GM23338 (cell line): ENCODE measurements at regions not wholly inside any gene's neighbourhood (a gene's known extent, or its start where the extent isn't known, plus 50 kb on each side); places are given as distances from the start of the nearest gene placed in this dataset.

ENCODE experiments used
- ATAC-seq: fragments of 200-7000 bp; cut with Tn5 transposase; 3 replicates; pipeline ENCODE4 v1.9.1; 2020
- DNase-seq: peaks from one replicate; pipeline ENCODE4 v3.0.0-alpha.2; 2015; ENCODE audit warnings: low spot score
- H2AFZ ChIP-seq: fragments of 200-600 bp; sonication (generic); 2 replicates; pipeline ENCODE4 v1.8.0; 2016; ENCODE audit warnings: antibody characterized with exemption, mild to moderate bottlenecking, moderate library complexity
- H3F3A ChIP-seq: fragments of 200-600 bp; sonication (generic); replicated peaks from 2 replicates; pipeline ENCODE4 v1.8.0; 2017; ENCODE audit warnings: antibody characterized with exemption, mixed run types, low read depth
- H3K27ac ChIP-seq: fragments of 200-600 bp; sonication (generic); 2 replicates; pipeline ENCODE4 v1.6.1; 2016; ENCODE audit warnings: low read depth
- H3K27me3 ChIP-seq: fragments of 200-600 bp; sonication (generic); 2 replicates; pipeline ENCODE4 v1.8.0; 2016; ENCODE audit warnings: mild to moderate bottlenecking, mixed run types, moderate library complexity; ENCODE audit not compliant: insufficient read depth
- H3K36me3 ChIP-seq: fragments of 200-600 bp; sonication (generic); 2 replicates; pipeline ENCODE4 v1.8.0; 2016; ENCODE audit warnings: mild to moderate bottlenecking; ENCODE audit not compliant: insufficient read depth
- H3K4me1 ChIP-seq: fragments of 200-600 bp; sonication (generic); 2 replicates; pipeline ENCODE4 v1.8.0; 2016; ENCODE audit warnings: mild to moderate bottlenecking, moderate library complexity; ENCODE audit not compliant: insufficient read depth
- H3K4me2 ChIP-seq: fragments of 200-600 bp; sonication (generic); 2 replicates; pipeline ENCODE4 v1.7.1; 2017; ENCODE audit warnings: mixed run types
- H3K4me3 ChIP-seq: fragments of 200-600 bp; sonication (generic); 2 replicates; pipeline ENCODE4 v1.6.1; 2016; ENCODE audit warnings: mixed run types
- H3K79me2 ChIP-seq: fragments of 200-600 bp; sonication (generic); replicated peaks from 2 replicates; pipeline ENCODE4 v1.8.0; 2017; ENCODE audit warnings: mild to moderate bottlenecking; ENCODE audit not compliant: insufficient read depth
- H3K9me2 ChIP-seq: fragments of 200-600 bp; sonication (generic); 2 replicates; pipeline ENCODE4 v1.8.0; 2017; ENCODE audit not compliant: insufficient read depth
- H4K20me1 ChIP-seq: fragments of 200-600 bp; sonication (generic); replicated peaks from 2 replicates; pipeline ENCODE4 v1.8.0; 2017; ENCODE audit warnings: mild to moderate bottlenecking; ENCODE audit not compliant: insufficient read depth
- H3K27ac Mint-ChIP-seq: 2 replicates; pipeline ENCODE4 v1.8.0; 2020; ENCODE audit warnings: inconsistent platforms, mild to moderate bottlenecking, moderate library complexity, mixed read lengths
- H3K27me3 Mint-ChIP-seq: 3 replicates; pipeline ENCODE4 v1.8.0; 2022; ENCODE audit warnings: low read depth, mild to moderate bottlenecking, moderate library complexity, mixed read lengths, inconsistent platforms; ENCODE audit not compliant: insufficient read depth, poor library complexity
- H3K36me3 Mint-ChIP-seq: 3 replicates; pipeline ENCODE4 v1.8.0; 2021; ENCODE audit warnings: low read depth, mild to moderate bottlenecking, inconsistent platforms, moderate library complexity, mixed read lengths
- H3K4me1 Mint-ChIP-seq: 3 replicates; pipeline ENCODE4 v1.8.0; 2020; ENCODE audit warnings: mild to moderate bottlenecking, inconsistent platforms, mixed read lengths
- H3K4me3 Mint-ChIP-seq: 3 replicates; pipeline ENCODE4 v1.8.0; 2021; ENCODE audit warnings: moderate library complexity, mild to moderate bottlenecking, inconsistent platforms, mixed read lengths
- H3K9me3 Mint-ChIP-seq: 3 replicates; pipeline ENCODE4 v1.8.0; 2020; ENCODE audit warnings: moderate library complexity, mild to moderate bottlenecking, inconsistent platforms, mixed read lengths
- CREB1 ChIP-seq: fragments of 250-450 bp; sonication (Bioruptor Pico); IDR thresholded peaks from 2 replicates; pipeline ENCODE4 v1.5.0; 2020; ENCODE audit warnings: low read depth, mild to moderate bottlenecking, moderate library complexity
- CTCF ChIP-seq, 2 experiments: fragments of 200-600 bp in 1 of 2; sonication (generic) in 1 of 2; conservative IDR thresholded peaks; 2 replicates each; pipeline versions ENCODE4 v1.5.1 to v1.6.1; 2016 to 2017; ENCODE audit warnings: antibody characterized with exemption in 2 of 2, low read depth in 2 of 2, mild to moderate bottlenecking in 2 of 2, moderate library complexity in 1 of 2
- ETS1 ChIP-seq: IDR thresholded peaks from 2 replicates; pipeline ENCODE4 v1.6.1; 2016; ENCODE audit warnings: antibody characterized with exemption
- EZH2 ChIP-seq: fragments of 200-600 bp; sonication (generic); IDR thresholded peaks from one replicate; pipeline ENCODE4 v1.8.0; 2017; ENCODE audit warnings: antibody characterized with exemption, mild to moderate bottlenecking, low read depth; ENCODE audit not compliant: unreplicated experiment
- JUNB ChIP-seq: IDR thresholded peaks from one replicate; pipeline ENCODE4 v1.6.1; 2016; ENCODE audit warnings: antibody characterized with exemption; ENCODE audit not compliant: unreplicated experiment
- NANOG ChIP-seq: IDR thresholded peaks from 2 replicates; pipeline ENCODE4 v1.6.1; 2016; ENCODE audit warnings: antibody characterized with exemption, borderline replicate concordance
- POLR2AphosphoS5 ChIP-seq: IDR thresholded peaks from 2 replicates; pipeline ENCODE4 v1.6.1; 2016; ENCODE audit warnings: antibody characterized with exemption, low read depth
- ZNF331 ChIP-seq: fragments of 250-450 bp; sonication (Bioruptor Pico); IDR thresholded peaks from 2 replicates; pipeline ENCODE4 v1.5.0; 2020; ENCODE audit warnings: low read depth, mild to moderate bottlenecking, moderate library complexity
- TF ChIP-seq, protein P1 (sequence below): IDR thresholded peaks from one replicate; pipeline ENCODE4 v1.6.1; 2018; ENCODE audit warnings: antibody characterized with exemption; ENCODE audit not compliant: unreplicated experiment

GRCh38 chr2:45256173-45256866 lies 247.1 kb upstream of the SIX2 start:
- Histone ChIP-seq H3F3A (no peaks in the 10 kb centered on the region; the same call in 1 of the 2 replicates), H3K4me2 (peak overlapping the region; percentile 60), H3K27me3 (no peaks in the 10 kb centered on the region), H3K36me3 (no peaks in the 10 kb centered on the region), H2AFZ (peak overlapping the region; percentile 96), H3K4me1 (peaks cover 43% of the 10 kb centered on the region), H3K4me3 (no peak overlapping the region), H3K79me2 (no peaks in the 10 kb centered on the region), H3K9me2 (no peaks in the 10 kb centered on the region), H3K27ac (no peak overlapping the region), H4K20me1 (no peaks in the 10 kb centered on the region)
- TF ChIP-seq, protein P1, sequence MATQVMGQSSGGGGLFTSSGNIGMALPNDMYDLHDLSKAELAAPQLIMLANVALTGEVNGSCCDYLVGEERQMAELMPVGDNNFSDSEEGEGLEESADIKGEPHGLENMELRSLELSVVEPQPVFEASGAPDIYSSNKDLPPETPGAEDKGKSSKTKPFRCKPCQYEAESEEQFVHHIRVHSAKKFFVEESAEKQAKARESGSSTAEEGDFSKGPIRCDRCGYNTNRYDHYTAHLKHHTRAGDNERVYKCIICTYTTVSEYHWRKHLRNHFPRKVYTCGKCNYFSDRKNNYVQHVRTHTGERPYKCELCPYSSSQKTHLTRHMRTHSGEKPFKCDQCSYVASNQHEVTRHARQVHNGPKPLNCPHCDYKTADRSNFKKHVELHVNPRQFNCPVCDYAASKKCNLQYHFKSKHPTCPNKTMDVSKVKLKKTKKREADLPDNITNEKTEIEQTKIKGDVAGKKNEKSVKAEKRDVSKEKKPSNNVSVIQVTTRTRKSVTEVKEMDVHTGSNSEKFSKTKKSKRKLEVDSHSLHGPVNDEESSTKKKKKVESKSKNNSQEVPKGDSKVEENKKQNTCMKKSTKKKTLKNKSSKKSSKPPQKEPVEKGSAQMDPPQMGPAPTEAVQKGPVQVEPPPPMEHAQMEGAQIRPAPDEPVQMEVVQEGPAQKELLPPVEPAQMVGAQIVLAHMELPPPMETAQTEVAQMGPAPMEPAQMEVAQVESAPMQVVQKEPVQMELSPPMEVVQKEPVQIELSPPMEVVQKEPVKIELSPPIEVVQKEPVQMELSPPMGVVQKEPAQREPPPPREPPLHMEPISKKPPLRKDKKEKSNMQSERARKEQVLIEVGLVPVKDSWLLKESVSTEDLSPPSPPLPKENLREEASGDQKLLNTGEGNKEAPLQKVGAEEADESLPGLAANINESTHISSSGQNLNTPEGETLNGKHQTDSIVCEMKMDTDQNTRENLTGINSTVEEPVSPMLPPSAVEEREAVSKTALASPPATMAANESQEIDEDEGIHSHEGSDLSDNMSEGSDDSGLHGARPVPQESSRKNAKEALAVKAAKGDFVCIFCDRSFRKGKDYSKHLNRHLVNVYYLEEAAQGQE = no peak
- TF ChIP-seq ETS1 (no peak), ZNF331 (CRISPR knock-in tag) (no peak), POLR2AphosphoS5 (no peak), EZH2 (no peak)
- Mint-ChIP-seq H3K36me3 (peaks cover 8% of the 10 kb centered on the region), H3K27me3 (peaks cover 12% of the 10 kb centered on the region), H3K9me3 (peaks cover 8% of the 10 kb centered on the region), H3K27ac (no peak overlapping the region), H3K4me1 (peaks cover 50% of the 10 kb centered on the region), H3K4me3 (no peak overlapping the region; the same call in 2 of the 3 replicates)
- no peak for ATAC-seq
- no peak for DNase-seq

DNA sequence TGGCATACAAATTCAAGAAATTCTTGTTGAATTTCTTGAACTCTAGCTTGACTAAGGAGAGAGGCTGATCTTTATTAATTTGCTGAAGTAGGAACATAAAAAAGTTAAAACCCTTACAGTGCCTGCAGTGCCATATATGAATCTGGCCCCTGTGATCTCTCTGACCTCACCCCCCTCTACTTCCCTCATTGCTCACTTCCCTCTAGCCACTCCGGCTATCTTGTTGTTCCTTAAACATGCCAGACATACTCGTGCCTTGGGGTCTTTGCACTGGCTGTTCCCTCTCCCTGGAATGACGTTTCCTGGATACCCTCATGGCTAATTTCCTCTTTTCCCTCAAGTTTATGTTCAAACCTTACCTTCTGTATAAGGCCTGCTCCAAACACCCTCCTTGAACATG lies 246.3 kb upstream of the SIX2 start:
- Histone ChIP-seq H3K9me2 (0 out of 2 replicates have a peak, but pooled peaks cover 2% of the 10 kb centered on the region), H3K4me2 (no peak overlapping the region), H3K79me2 (no peaks in the 10 kb centered on the region), H3K36me3 (no peaks in the 10 kb centered on the region), H3K27me3 (no peaks in the 10 kb centered on the region), H3F3A (no peaks in the 10 kb centered on the region; the same call in 1 of the 2 replicates), H3K4me3 (no peak overlapping the region), H3K27ac (no peak overlapping the region), H3K4me1 (peaks cover 43% of the 10 kb centered on the region), H4K20me1 (no peaks in the 10 kb centered on the region), H2AFZ (no peak overlapping the region)
- Mint-ChIP-seq H3K4me3 (no peak overlapping the region), H3K36me3 (peaks cover under 1% of the 10 kb centered on the region; the same call in 1 of the 3 replicates), H3K4me1 (peaks cover 47% of the 10 kb centered on the region), H3K9me3 (peaks cover under 1% of the 10 kb centered on the region; the same call in 1 of the 3 replicates), H3K27me3 (peaks cover 12% of the 10 kb centered on the region), H3K27ac (no peak overlapping the region)
- ATAC-seq (no peak), DNase-seq (no peak)
- no peak for TF ChIP-seq CREB1 (CRISPR knock-in tag)
- TF ChIP-seq POLR2AphosphoS5 = no peak
- TF ChIP-seq EZH2 = no peak
- no peak for TF ChIP-seq CTCF (conservative IDR thresholded peaks at IDR 0.05; ENCODE audit: low read depth in 2 of 2)
- no peak for TF ChIP-seq NANOG
- TF ChIP-seq JUNB = no peak
